Neuronal stem cell (in vitro differentiated cells): ENCODE measurements at regions not wholly inside any gene's neighbourhood (a gene's known extent, or its start where the extent isn't known, plus 50 kb on each side); places are given as distances from the start of the nearest gene placed in this dataset. TPM values are rescaled to one million over a fixed set of nuclear protein-coding genes. Genes with fewer than 3 reads are reported as not detected.

Experiments
- small RNA-seq: library from polyadenylated mRNA; stranded (forward); fragments of <200 nt; extraction: miRNeasy Mini kit (QIAGEN cat#:217004); gene quantifications from one replicate; pipeline ENCODE3, GENCODE V24; 2013; ENCODE audit not compliant: insufficient read depth

Small RNA genes in the stretch of these regions (small RNA-seq; reads per million reads assigned to genes)
- gene AL355076.1: not detected
- not detected for gene MIR4708
